Adrenal gland (tissue), 9 donors: ENCODE measurements at regions not wholly inside any gene's neighbourhood (a gene's known extent, or its start where the extent isn't known, plus 50 kb on each side); places are given as distances from the start of the nearest gene placed in this dataset.

Experiments used
- DNase-seq, 7 donors: peaks; one replicate each; pipeline ENCODE4 v3.0.0-alpha.2; 2019 to 2020
- H3K27ac ChIP-seq, 5 donors: fragments of 200-600 bp; sonication (generic) in 4 of 5; 1 replicate in 3 of 5; 2 replicates in 2 of 5; pipeline versions ENCODE4 v1.5.1 to v1.8.0; 2016 to 2020; ENCODE audit warnings: mild to moderate bottlenecking in 1 of 5
- H3K27me3 ChIP-seq: fragments of 200-600 bp; 2 replicates; pipeline ENCODE4 v1.8.0; 2021
- H3K36me3 ChIP-seq, 2 donors: fragments of 200-600 bp; replicated peaks in 1 of 2; 1 replicate in 1 of 2; 2 replicates in 1 of 2; pipeline versions ENCODE4 v1.5.1 to v1.8.0; 2018 to 2022
- H3K4me1 ChIP-seq, 2 donors: fragments of 200-600 bp; replicated peaks in 1 of 2; 1 replicate in 1 of 2; 2 replicates in 1 of 2; pipeline versions ENCODE4 v1.5.1 to v1.8.0; 2018 to 2021
- H3K4me3 ChIP-seq, 4 donors: fragments of 200-600 bp; sonication (generic) in 3 of 4; one replicate each; pipeline ENCODE4 v1.5.1; 2016 to 2018
- H3K9me3 ChIP-seq, 3 donors: fragments of 200-600 bp; sonication (generic) in 1 of 3; replicated peaks in 1 of 3; 1 replicate in 2 of 3; 2 replicates in 1 of 3; pipeline versions ENCODE4 v1.5.1 to v1.8.0; 2016 to 2021
- POLR2A ChIP-seq, 2 donors: fragments of 450-650 bp; IDR thresholded peaks; one replicate each; pipeline ENCODE4 v1.6.1; 2017; ENCODE audit warnings: antibody characterized with exemption in 2 of 2, mild to moderate bottlenecking in 2 of 2, moderate library complexity in 1 of 2
- WGBS, 4 donors: extraction: QIAGEN DNeasy Blood & Tissue Kit in 2 of 4; methylation state at CpG; one replicate each; pipeline versions ENCODE4 v1.1.5 to v1.1.7; 2013 to 2017; 5-methylcytosine and 5-hydroxymethylcytosine counted together
- intact Hi-C, 2 donors: fragments of 100-400 bp; cut with DNase I; formaldehyde crosslinking; loops; one replicate each; pipeline versions ENCODE4 v1.14.1 to v1.15.0; 2022 to 2023
- TF ChIP-seq, protein P1 (sequence below), 6 experiments: fragments of 450-650 bp in 4 of 6; fragments of 200-600 bp in 2 of 6; sonication (generic) in 1 of 6; IDR thresholded peaks; 1 replicate in 5 of 6; 2 replicates in 1 of 6; pipeline versions ENCODE4 v1.5.1 to v1.8.0; 2016 to 2021; ENCODE audit warnings: antibody characterized with exemption in 6 of 6, mild to moderate bottlenecking in 2 of 6, moderate library complexity in 1 of 6
- donor health status: healthy with polysubstance abuse.
- donor health status: Bipolar disorder and iron deficiency.
- donor health status: DM: yes; HTN: yes; CAD: no.
- donor health status: DM: no; HTN: no; CAD: no.
- donor health status: DM: no; HTN: no; CAD: no.

DNA sequence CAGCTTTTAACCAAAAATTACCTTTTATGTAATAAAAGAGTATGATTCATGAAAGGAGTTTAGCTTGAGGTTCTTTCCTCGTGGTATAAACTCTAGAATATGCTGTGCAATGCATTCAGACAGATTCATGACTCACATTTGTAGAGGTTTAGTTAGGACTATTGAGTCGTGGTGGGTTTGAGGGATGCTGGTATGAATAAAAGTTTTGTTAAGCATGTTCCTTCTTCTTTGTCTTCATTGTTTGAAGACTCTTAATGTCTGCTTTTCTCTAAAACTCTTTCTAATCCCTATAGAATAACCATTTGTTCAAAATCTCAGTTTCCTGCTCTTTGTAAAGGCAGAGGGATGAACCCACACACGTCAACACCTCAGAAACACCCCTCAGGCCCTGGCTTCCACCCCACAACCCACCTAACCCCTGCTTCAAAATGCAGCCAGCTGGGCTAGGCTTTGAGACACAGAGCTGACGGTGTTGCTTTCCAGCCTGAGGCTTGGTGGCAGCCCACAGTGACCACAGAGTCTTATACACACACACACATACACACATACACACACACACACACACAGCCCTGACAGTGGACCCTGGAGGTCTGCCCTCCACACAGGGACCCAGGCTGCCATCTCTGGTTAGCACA lies 69.0 kb upstream of the IRX1 start:
- no peak overlapping the region for H3K27ac ChIP-seq
- intact Hi-C loops = no loop called here
- no peaks in the 10 kb centered on the region for H3K4me1 ChIP-seq
- H3K27me3 ChIP-seq = no peaks in the 10 kb centered on the region
- H3K9me3 ChIP-seq = no peaks in the 10 kb centered on the region
- H3K36me3 ChIP-seq = no peaks in the 10 kb centered on the region
- DNase-seq = no peak
- TF ChIP-seq POLR2A (IDR thresholded peaks at IDR 0.05) = no peak
- TF ChIP-seq, protein P1, sequence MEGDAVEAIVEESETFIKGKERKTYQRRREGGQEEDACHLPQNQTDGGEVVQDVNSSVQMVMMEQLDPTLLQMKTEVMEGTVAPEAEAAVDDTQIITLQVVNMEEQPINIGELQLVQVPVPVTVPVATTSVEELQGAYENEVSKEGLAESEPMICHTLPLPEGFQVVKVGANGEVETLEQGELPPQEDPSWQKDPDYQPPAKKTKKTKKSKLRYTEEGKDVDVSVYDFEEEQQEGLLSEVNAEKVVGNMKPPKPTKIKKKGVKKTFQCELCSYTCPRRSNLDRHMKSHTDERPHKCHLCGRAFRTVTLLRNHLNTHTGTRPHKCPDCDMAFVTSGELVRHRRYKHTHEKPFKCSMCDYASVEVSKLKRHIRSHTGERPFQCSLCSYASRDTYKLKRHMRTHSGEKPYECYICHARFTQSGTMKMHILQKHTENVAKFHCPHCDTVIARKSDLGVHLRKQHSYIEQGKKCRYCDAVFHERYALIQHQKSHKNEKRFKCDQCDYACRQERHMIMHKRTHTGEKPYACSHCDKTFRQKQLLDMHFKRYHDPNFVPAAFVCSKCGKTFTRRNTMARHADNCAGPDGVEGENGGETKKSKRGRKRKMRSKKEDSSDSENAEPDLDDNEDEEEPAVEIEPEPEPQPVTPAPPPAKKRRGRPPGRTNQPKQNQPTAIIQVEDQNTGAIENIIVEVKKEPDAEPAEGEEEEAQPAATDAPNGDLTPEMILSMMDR (IDR thresholded peaks at IDR 0.05) = no peak
- 52 to 59% (median 54%) methylated on average over 4 of the region's 4 CpGs for WGBS, 4 donors
- no peak overlapping the region for H3K4me3 ChIP-seq

DNA sequence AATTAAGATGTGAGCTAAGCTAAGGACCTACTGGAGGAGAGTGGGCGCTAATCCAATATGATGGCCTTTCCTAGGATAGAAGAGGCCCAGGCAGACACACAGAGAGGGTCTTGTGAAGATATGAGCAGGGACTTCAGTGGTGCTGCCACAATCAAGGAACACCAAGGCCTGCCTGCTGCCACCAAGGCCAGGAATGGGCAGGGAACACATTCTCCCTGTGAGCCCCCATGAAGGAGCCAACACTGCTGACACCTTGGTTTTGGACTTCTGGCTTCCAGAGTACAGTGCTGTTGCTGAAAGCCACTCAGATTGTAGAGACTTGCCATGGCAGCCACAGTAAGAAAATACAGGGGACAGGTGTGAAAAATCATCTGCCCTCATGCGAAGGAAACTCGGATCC lies 73.1 kb upstream of the IRX1 start:
- no peak for TF ChIP-seq POLR2A (IDR thresholded peaks at IDR 0.05)
- TF ChIP-seq, protein P1 (IDR thresholded peaks at IDR 0.05) = no peak
- no peaks in the 10 kb centered on the region for H3K4me1 ChIP-seq
- H3K27me3 ChIP-seq = no peaks in the 10 kb centered on the region
- H3K4me3 ChIP-seq = no peak overlapping the region
- H3K27ac ChIP-seq = no peak overlapping the region
- H3K36me3 ChIP-seq = no peaks in the 10 kb centered on the region
- WGBS, 4 donors = 69 to 95% (median 86%) methylated on average over 3 of the region's 3 CpGs
- H3K9me3 ChIP-seq = no peaks in the 10 kb centered on the region
- intact Hi-C loops = no loop called here
- no peak for DNase-seq

DNA sequence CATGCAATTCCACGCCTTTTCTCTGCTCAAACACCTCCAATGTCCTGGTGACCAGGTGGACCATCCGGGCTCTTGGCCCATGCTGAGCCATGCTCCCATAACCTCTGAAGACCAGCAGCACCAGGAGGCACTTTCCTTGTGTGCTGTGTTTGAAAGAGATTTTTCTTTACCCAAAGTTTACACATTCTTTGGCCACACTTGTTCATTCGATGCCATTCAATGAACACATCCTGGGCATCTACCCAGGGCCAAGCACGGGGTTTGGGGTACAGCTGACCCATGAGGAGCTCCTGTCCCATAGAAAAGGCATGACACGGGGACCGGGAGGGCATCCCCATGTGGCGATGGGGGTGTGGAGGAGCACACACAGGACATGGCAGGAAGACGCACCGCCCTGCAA lies 77.1 kb upstream of the IRX1 start:
- H3K27ac ChIP-seq = no peak overlapping the region
- no peak for TF ChIP-seq POLR2A (IDR thresholded peaks at IDR 0.05)
- TF ChIP-seq, protein P1 (IDR thresholded peaks at IDR 0.05) = no peak
- intact Hi-C loops = no loop called here
- no peaks in the 10 kb centered on the region for H3K9me3 ChIP-seq
- H3K4me3 ChIP-seq = no peak overlapping the region
- no peaks in the 10 kb centered on the region for H3K4me1 ChIP-seq
- no peak for DNase-seq
- 83 to 88% (median 86%) methylated on average over 9 of the region's 9 CpGs for WGBS, 4 donors
- no peaks in the 10 kb centered on the region for H3K27me3 ChIP-seq
- H3K36me3 ChIP-seq = no peaks in the 10 kb centered on the region

DNA sequence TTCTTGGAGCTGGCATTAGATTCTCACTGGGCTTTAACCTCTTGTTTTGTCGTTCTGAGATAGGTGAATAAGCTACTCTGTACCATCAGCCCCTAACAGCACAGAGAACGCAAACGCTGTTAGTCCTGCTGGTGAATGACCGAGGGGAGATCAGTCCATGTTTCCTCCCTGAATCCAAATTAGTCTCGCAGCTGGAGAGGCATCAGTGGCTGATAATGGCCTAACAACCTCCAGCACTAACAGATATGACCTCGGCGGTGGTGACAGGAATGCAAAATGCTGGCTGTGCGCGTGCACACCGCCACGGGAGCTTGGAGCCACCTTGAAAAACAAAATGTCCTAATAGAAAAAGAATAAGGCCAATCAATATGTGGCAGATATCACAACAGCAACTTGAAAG lies 77.6 kb upstream of the IRX1 start:
- no peaks in the 10 kb centered on the region for H3K27me3 ChIP-seq
- H3K27ac ChIP-seq = no peak overlapping the region
- no peak overlapping the region for H3K4me3 ChIP-seq
- no peaks in the 10 kb centered on the region for H3K9me3 ChIP-seq
- TF ChIP-seq, protein P1 (IDR thresholded peaks at IDR 0.05) = no peak
- no peak for TF ChIP-seq POLR2A (IDR thresholded peaks at IDR 0.05)
- no peak for DNase-seq
- WGBS, 4 donors = 70 to 83% (median 80%) methylated on average over 10 to 11 of the region's 11 CpGs
- no peaks in the 10 kb centered on the region for H3K36me3 ChIP-seq
- intact Hi-C loops = no loop called here
- H3K4me1 ChIP-seq = no peaks in the 10 kb centered on the region
